ENCODE measurements at regions not wholly inside any gene's neighbourhood (a gene's known extent, or its start where the extent isn't known, plus 50 kb on each side); places are given as distances from the start of the nearest gene placed in this dataset.

- TF ChIP-seq CTCF (conservative IDR thresholded peaks at IDR 0.05 in 1 of 2, IDR thresholded peaks at IDR 0.05 in 1 of 2; ENCODE audit: extremely low read depth in 1 of 2, insufficient read depth in 1 of 2, low read depth in 1 of 2, low read length in 2 of 2) (no peak), EZH2 (IDR thresholded peaks at IDR 0.05; ENCODE audit: borderline replicate concordance, low read length) (no peak)
Measured at GRCh38 chr18:47557160-47557559, 305.7 kb upstream of the SKOR2 start.
